CD14-positive monocyte (primary cell): ENCODE measurements at regions not wholly inside any gene's neighbourhood (a gene's known extent, or its start where the extent isn't known, plus 50 kb on each side); places are given as distances from the start of the nearest gene placed in this dataset.

Source experiments
- DNase-seq, 3 donors: peaks; one replicate each; pipeline ENCODE4 v3.0.0-alpha.2; 2011 to 2022
- H2AFZ ChIP-seq: 2 replicates; pipeline ENCODE4 v1.6.0; 2012; ENCODE audit warnings: mild to moderate bottlenecking, low read depth, low read length, inconsistent platforms; ENCODE audit not compliant: insufficient read depth, poor library complexity, severe bottlenecking
- H3K27ac ChIP-seq, 2 donors: 1 replicate in 1 of 2; 2 replicates in 1 of 2; pipeline ENCODE4 v1.5.1; 2012 to 2013; ENCODE audit warnings: low read length in 2 of 2, control low read depth in 1 of 2, inconsistent platforms in 1 of 2, low read depth in 1 of 2, mild to moderate bottlenecking in 1 of 2
- H3K27me3 ChIP-seq, 2 donors: one replicate each; pipeline versions ENCODE4 v1.6.0 to v1.6.1; 2011 to 2013; ENCODE audit warnings: low read length in 2 of 2; ENCODE audit not compliant: control insufficient read depth in 2 of 2, insufficient read depth in 2 of 2
- H3K36me3 ChIP-seq, 2 donors: replicated peaks in 1 of 2; 1 replicate in 1 of 2; 2 replicates in 1 of 2; pipeline versions ENCODE4 v1.5.1 to v1.6.1; 2012 to 2013; ENCODE audit warnings: low read length in 2 of 2, control low read depth in 1 of 2, inconsistent platforms in 1 of 2, mild to moderate bottlenecking in 1 of 2; ENCODE audit not compliant: insufficient read depth in 2 of 2, control insufficient read depth in 1 of 2
- H3K4me1 ChIP-seq, 2 donors: 1 replicate in 1 of 2; 2 replicates in 1 of 2; pipeline versions ENCODE4 v1.5.1 to v1.6.1; 2012 to 2013; ENCODE audit warnings: low read length in 2 of 2, control low read depth in 1 of 2, inconsistent platforms in 1 of 2, mild to moderate bottlenecking in 1 of 2, moderate library complexity in 1 of 2; ENCODE audit not compliant: insufficient read depth in 2 of 2, control insufficient read depth in 1 of 2
- H3K4me2 ChIP-seq: replicated peaks from 2 replicates; pipeline ENCODE3; 2012; ENCODE audit warnings: low read length, moderate library complexity, mild to moderate bottlenecking; ENCODE audit not compliant: poor library complexity, severe bottlenecking; ENCODE audit errors: extremely low read depth
- H3K4me3 ChIP-seq, 3 experiments: fragments of 200-600 bp in 1 of 3; sonication (generic) in 1 of 3; replicated peaks in 1 of 3; 1 replicate in 2 of 3; 2 replicates in 1 of 3; pipeline ENCODE4 v1.5.1; 2011 to 2013; ENCODE audit warnings: low read length in 3 of 3, mild to moderate bottlenecking in 3 of 3, control low read depth in 2 of 3, low read depth in 2 of 3, inconsistent platforms in 1 of 3, moderate library complexity in 1 of 3
- H3K79me2 ChIP-seq: 2 replicates; pipeline ENCODE4 v1.6.0; 2012; ENCODE audit warnings: mild to moderate bottlenecking, control low read depth, inconsistent platforms, low read length, moderate library complexity; ENCODE audit not compliant: insufficient read depth
- H3K9ac ChIP-seq: 2 replicates; pipeline ENCODE4 v1.6.0; 2017; ENCODE audit warnings: low read length, mild to moderate bottlenecking; ENCODE audit not compliant: insufficient read depth, poor library complexity, severe bottlenecking
- H3K9me3 ChIP-seq, 2 donors: replicated peaks in 1 of 2; 1 replicate in 1 of 2; 2 replicates in 1 of 2; pipeline versions ENCODE4 v1.5.1 to v1.6.1; 2012 to 2013; ENCODE audit warnings: low read length in 2 of 2, control low read depth in 1 of 2; ENCODE audit not compliant: control insufficient read depth in 1 of 2, insufficient read depth in 1 of 2
- H4K20me1 ChIP-seq: 2 replicates; pipeline ENCODE4 v1.6.0; 2012; ENCODE audit warnings: mild to moderate bottlenecking, low read length, control low read depth, moderate library complexity; ENCODE audit not compliant: insufficient read depth
- H3K27ac Mint-ChIP-seq, 7 donors: one replicate each; pipeline ENCODE4 v1.8.0; 2020; ENCODE audit warnings: mild to moderate bottlenecking in 7 of 7, mixed read lengths in 7 of 7, moderate library complexity in 6 of 7, inconsistent platforms in 2 of 7
- H3K27me3 Mint-ChIP-seq, 3 donors: one replicate each; pipeline ENCODE4 v1.8.0; 2021 to 2022; ENCODE audit warnings: low read depth in 3 of 3, mild to moderate bottlenecking in 3 of 3, mixed read lengths in 3 of 3, moderate library complexity in 3 of 3, inconsistent platforms in 1 of 3
- H3K36me3 Mint-ChIP-seq, 2 donors: one replicate each; pipeline ENCODE4 v1.8.0; 2020; ENCODE audit warnings: mixed read lengths in 2 of 2, inconsistent platforms in 1 of 2, mild to moderate bottlenecking in 1 of 2
- H3K4me1 Mint-ChIP-seq: one replicate; pipeline ENCODE4 v1.8.0; 2020; ENCODE audit warnings: mild to moderate bottlenecking, mixed read lengths
- H3K4me3 Mint-ChIP-seq, 2 donors: one replicate each; pipeline ENCODE4 v1.8.0; 2020; ENCODE audit warnings: mild to moderate bottlenecking in 2 of 2, mixed read lengths in 2 of 2, moderate library complexity in 1 of 2
- H3K9me3 Mint-ChIP-seq, 7 donors: one replicate each; pipeline ENCODE4 v1.8.0; 2020 to 2022; ENCODE audit warnings: mixed read lengths in 7 of 7, mild to moderate bottlenecking in 6 of 7, moderate library complexity in 6 of 7, inconsistent platforms in 2 of 7
- WGBS: methylation state at CpG from one replicate; pipeline ENCODE4 v1.1.5; 2013; ENCODE audit warnings: missing lambda C conversion rate; ENCODE audit not compliant: insufficient coverage; 5-methylcytosine and 5-hydroxymethylcytosine counted together
- intact Hi-C, 2 donors: fragments of 100-400 bp; cut with micrococcal nuclease; formaldehyde crosslinking; loops; one replicate each; pipeline versions ENCODE4 v1.15.0 to v1.15.1; 2023
- TF ChIP-seq, protein P1 (sequence below): fragments of 200-600 bp; IDR thresholded peaks from one replicate; pipeline ENCODE4 v1.8.0; 2022; ENCODE audit warnings: antibody characterized with exemption, mild to moderate bottlenecking

DNA sequence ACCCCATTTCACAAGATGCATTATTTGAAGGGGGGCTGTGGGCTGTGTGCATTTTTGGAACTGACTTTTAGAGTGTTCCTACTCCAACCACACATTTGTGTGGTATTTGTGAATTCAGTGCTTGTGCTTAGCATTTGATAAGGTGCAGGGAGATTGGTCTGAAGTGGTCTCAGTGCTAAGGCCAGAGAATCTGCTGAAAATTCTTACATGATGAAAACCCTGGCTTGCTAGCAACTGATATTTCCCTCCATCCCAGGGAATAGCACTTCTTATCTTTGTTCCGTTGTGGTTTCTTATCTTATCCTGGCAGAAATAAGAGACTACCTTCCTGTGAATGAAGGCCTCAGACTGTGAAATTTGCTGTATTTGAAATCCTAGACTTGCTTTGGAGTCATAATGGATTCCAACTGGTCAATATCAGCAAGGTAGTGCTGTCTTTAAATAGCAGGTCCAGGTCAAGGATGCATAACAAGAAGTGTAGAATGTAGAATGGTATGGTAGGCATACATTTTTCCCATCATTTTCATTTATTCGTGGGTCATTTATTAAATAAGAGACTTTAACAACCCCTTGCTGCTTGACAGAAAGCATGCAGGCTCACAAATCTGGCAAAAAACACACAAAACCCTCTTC lies 986.9 kb downstream of the REEP3 start:
- Mint-ChIP-seq H3K36me3 (no peaks in the 10 kb centered on the region), H3K9me3 (peaks cover 0 to 5% (median 0%) of the 10 kb centered on the region in 7 donors), H3K4me1 (no peaks in the 10 kb centered on the region), H3K27ac (no peak overlapping the region), H3K4me3 (no peak overlapping the region), H3K27me3 (peaks cover 0 to 1% (median 0%) of the 10 kb centered on the region in 3 donors)
- Histone ChIP-seq H3K79me2 (no peaks in the 10 kb centered on the region), H3K9ac (no peak overlapping the region), H3K36me3 (no peaks in the 10 kb centered on the region), H3K27ac (no peak overlapping the region), H3K4me2 (no peak overlapping the region), H3K9me3 (no peaks in the 10 kb centered on the region), H3K27me3 (no peaks in the 10 kb centered on the region), H2AFZ (no peak overlapping the region), H4K20me1 (no peaks in the 10 kb centered on the region), H3K4me1 (no peaks in the 10 kb centered on the region), H3K4me3 (no peak overlapping the region)
- TF ChIP-seq, protein P1, sequence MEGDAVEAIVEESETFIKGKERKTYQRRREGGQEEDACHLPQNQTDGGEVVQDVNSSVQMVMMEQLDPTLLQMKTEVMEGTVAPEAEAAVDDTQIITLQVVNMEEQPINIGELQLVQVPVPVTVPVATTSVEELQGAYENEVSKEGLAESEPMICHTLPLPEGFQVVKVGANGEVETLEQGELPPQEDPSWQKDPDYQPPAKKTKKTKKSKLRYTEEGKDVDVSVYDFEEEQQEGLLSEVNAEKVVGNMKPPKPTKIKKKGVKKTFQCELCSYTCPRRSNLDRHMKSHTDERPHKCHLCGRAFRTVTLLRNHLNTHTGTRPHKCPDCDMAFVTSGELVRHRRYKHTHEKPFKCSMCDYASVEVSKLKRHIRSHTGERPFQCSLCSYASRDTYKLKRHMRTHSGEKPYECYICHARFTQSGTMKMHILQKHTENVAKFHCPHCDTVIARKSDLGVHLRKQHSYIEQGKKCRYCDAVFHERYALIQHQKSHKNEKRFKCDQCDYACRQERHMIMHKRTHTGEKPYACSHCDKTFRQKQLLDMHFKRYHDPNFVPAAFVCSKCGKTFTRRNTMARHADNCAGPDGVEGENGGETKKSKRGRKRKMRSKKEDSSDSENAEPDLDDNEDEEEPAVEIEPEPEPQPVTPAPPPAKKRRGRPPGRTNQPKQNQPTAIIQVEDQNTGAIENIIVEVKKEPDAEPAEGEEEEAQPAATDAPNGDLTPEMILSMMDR: no peak
- no CpG with 5 or more reads among the region's 2 CpGs for WGBS
- DNase-seq: no peak
- intact Hi-C loops: no loop called here

DNA sequence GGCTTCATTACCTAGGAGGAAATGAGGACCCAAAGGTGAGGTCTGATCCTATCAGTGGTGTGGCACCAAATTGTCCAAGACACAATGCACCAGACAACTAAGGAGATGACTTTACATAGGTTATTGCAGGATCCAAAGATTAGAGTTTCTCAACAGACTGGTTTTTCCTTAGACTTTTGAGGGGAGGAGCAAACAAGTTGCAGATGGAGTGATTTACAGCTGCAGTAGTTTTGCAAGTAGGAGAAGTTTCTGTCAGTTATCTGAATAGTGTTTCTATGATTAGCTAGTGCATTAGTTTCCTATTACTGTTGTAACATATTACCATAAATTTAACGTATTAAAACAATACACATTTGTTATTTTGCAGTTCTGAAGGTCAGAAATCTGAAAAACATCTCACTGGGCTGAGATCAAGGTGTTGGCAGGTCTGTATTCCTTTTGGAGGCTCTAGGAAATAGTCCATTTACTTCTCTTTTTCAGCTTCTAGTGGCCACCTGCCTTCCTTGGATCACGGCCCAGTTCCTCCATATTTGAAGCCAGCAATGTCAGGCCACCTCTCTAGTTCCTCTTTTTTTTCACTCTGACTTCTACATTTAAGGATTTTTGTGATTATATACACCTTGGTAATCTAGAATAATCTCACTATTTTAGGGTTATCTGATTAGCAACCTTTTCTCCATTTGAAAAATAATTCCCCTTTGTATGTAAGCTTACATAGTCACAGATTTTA lies 994.9 kb downstream of the REEP3 start:
- no peak overlapping the region for H3K27ac Mint-ChIP-seq
- intact Hi-C loops: no loop called here
- DNase-seq: no peak

More for the DNA sequence above, 994.9 kb downstream of the REEP3 start:
- no peaks in the 10 kb centered on the region for H3K79me2 ChIP-seq
- TF ChIP-seq, protein P1: no peak
- no peaks in the 10 kb centered on the region for H4K20me1 ChIP-seq
- H3K4me3 ChIP-seq: no peak overlapping the region
- H3K36me3 ChIP-seq: no peaks in the 10 kb centered on the region
- H3K9me3 ChIP-seq: no peaks in the 10 kb centered on the region
- H3K4me1 ChIP-seq: no peaks in the 10 kb centered on the region
- H3K9me3 Mint-ChIP-seq: peaks cover 0 to 3% (median 0%) of the 10 kb centered on the region in 7 donors
- no peaks in the 10 kb centered on the region for H3K27me3 ChIP-seq
- no CpG with 5 or more reads among the region's 2 CpGs for WGBS
- no peak overlapping the region for H3K4me3 Mint-ChIP-seq
- H3K27me3 Mint-ChIP-seq: peaks cover 0 to 1% (median 0%) of the 10 kb centered on the region in 3 donors
- H3K4me2 ChIP-seq: no peak overlapping the region
- no peak overlapping the region for H3K27ac ChIP-seq
- H3K4me1 Mint-ChIP-seq: no peaks in the 10 kb centered on the region
- no peak overlapping the region for H2AFZ ChIP-seq
- H3K9ac ChIP-seq: no peak overlapping the region
- no peaks in the 10 kb centered on the region for H3K36me3 Mint-ChIP-seq
